ENCODE measurements at regions not wholly inside any gene's neighbourhood (a gene's known extent, or its start where the extent isn't known, plus 50 kb on each side); places are given as distances from the start of the nearest gene placed in this dataset.

DNA sequence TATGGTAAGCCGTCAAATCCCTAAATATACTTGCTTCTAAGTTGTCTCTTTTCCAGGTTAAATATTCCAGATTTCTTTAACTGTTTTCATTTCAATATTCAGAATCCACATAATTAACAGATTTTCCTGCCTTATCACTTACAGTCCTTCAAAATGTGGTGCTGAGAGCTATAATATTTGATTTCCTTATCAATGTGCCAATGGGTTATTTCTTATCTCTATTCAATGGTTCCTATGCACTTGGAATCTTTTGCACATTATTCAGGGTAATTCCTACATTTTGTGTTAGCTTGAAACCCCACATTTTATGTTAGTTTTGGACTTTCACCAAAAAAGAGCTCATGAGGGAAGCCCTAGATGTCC, 173.5 kb downstream of the ZFP36L2 start:
- DNase-seq (ENCODE audit: low spot score): no peak

DNA sequence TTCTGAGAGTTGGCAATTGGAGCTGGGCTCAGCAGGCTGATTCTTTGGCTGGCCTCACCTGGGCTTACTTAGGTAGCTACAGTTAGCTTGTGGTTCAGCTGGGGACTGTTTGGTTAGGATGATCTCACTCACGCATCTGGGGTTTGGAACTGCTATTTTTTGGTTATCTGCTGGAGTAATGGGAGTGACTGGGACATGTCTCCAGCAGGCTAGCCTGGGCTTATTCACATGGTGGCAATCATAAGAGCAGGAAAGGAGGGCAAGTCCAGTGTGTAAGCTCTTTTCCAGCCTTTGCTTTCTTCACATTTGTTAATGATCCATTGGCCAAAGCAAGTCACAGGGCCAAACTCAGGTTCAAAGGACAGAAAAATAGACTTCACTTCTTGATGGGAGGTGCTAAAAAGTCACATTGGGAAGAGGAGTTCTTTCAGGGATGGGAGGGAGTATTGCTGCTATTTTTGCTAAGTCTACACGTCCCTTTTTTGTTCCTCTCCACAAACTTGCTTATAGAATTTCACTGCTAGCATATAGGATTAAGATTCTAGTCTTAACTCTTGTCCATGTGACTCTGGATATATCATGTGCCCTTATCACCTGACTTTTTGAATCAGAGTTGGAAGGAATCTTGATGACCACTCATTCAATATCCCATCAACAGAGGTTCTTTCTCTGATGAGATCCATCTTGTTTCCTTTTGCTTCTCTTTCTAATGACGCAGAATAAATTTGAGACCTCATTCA, 174.0 kb downstream of the ZFP36L2 start:
- no peak for DNase-seq (ENCODE audit: low spot score)

GRCh38 chr2:43051338-43051737, 175.1 kb downstream of the ZFP36L2 start:
- no peak for DNase-seq (ENCODE audit: low spot score)

DNA sequence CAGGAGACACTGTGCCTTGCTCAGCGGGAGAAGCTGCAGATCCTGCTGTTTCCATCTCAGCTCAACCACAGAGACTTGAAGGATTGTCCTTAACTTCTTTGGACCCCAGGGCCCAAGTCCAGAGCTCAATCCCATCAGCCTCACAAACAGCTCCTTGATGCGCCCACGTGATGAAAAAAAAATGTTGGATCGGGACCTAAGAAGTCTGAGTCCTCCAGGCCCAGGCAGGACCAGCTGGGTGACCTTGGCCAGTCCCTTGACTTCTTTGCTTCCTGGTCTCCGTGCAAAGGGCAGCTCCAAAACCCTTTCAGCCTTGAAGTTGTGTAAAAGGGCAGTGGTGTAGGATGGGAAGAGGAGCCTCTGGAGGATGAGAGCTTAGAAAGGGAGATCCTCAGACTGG, 175.5 kb downstream of the ZFP36L2 start:
- DNase-seq (ENCODE audit: low spot score): no peak

DNA sequence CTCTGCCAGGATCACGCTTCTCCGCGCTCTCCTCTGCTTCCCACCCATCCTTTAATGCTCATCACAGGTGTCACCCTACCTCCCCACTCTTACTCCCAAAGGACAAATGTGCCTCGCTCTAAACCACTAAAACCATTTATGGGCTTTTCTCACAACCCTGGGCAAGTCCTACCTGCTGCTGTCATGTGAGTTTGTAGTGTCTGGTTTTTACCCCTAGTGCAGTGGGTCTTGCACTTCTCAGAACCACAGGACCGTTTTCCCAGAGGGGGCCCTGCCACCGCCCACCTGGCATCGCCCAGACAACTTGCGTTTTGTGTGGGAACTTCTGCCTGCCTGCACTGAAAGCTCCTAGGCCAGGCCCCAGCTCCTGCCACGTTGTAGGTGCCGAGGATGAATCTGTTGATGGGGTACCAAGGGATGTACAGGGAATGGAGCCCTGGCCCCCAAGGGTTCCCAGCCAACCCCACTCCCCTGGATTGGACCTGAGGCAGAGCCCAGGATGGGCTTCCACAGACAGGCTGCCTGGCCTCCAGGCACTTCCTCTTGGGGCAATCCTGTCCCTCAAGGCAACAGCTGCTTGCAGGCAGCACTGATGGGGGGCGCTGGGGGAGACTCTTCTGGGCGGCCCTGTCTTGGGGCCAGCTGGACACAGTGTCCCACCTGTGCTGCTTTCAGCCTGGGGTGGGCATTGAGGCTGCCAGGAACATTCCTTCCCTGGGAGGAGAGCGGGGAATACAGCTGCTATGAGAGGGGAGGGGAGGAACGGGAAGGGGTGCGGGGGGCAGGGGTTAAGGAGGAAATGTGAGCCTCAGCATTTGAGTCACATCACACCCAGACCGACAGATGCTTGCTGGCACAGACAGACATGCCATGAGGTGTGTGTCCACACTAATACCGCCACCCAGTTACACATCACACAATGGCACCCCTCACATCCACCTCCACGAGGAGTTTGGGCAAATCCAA, 176.3 kb downstream of the ZFP36L2 start:
- DNase-seq (ENCODE audit: low spot score): no peak

DNA sequence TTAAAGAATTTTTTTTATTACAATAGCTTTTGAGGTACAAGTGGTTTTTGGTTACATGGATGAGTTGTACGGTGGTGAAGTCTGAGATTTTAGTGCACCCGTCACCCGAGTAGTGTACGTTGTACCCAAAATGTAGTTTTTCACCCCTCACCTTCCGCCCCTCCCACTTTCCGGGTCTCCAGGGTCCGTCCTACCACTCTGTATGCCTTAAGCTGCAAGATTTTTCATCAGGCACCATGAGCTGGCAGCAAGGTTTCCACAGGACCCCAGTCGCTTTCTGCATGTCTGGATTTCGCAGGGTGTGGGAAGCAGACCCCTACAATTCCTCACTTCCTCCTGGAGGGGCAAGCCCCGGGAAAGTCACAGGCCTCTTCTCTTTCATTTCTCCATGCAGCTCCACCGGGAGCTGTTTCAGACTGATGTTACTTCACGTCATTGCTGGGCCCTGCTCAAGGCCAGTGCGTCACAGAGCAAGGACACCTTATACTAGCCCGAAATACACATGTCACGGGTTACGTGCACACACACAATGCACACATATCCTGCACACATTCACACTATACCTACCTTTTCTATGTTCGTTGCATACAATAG, 179.1 kb downstream of the ZFP36L2 start:
- no peak for DNase-seq (ENCODE audit: low spot score)

DNA sequence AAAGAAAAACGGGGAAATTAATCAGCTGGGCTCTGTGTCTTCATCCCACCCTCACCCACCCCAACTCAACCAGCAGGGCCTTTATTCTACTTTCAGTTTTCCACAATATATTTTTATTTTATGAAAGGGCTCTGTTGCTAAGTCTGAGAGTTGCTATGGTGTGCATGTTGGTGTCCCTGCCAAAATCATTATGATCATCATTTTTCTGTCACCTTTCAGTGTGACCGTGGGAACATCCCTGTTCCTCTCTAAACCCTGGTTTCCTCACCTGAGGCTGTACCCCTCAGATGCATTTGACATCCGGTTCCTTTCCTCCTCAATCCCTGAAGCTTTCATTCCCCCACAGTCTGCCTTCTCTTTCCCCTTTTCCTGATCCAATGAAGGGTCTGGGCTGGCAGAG, 180.5 kb downstream of the ZFP36L2 start:
- no peak for DNase-seq (ENCODE audit: low spot score)

DNA sequence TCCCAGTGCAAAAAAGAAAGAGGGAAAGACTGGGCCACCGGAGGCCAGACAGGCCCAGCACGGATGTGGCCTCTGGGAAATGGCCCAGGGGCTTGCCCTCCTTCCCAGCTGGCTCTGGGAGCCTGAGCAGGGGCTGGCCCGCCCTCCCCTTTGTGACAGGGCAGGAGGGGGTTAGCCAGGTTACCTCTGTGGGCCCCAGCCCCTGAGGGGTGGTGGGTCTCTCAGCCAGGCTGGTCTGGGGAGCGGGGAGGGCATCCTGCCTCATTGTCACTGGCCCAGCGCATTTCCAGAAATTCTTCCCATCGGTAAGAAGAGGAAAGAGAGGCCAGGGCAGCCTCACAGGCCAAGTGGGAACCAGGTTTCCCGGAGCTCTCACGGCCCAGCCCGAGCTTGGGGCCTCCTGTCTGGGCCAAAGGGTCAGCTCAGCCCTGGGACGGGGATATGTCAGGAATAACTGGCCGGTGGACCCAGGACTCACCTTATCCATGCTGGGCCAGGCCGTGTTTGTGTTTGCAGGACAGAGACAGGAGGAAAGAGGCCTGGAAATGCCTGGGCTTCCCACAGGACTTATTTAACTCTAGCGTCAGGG, 182.2 kb downstream of the ZFP36L2 start:
- no peak for DNase-seq (ENCODE audit: low spot score)

GRCh38 chr2:43043553-43043870, 182.9 kb downstream of the ZFP36L2 start:
- no peak for DNase-seq (ENCODE audit: low spot score)

GRCh38 chr2:43041661-43042360, 184.6 kb downstream of the ZFP36L2 start:
- DNase-seq (ENCODE audit: low spot score): no peak

- no peak for DNase-seq (ENCODE audit: low spot score)
Observed at GRCh38 chr2:43041173-43041591, 185.2 kb downstream of the ZFP36L2 start.

GRCh38 chr2:43040084-43040854, 186.1 kb downstream of the ZFP36L2 start:
- no peak for DNase-seq (ENCODE audit: low spot score)

DNA sequence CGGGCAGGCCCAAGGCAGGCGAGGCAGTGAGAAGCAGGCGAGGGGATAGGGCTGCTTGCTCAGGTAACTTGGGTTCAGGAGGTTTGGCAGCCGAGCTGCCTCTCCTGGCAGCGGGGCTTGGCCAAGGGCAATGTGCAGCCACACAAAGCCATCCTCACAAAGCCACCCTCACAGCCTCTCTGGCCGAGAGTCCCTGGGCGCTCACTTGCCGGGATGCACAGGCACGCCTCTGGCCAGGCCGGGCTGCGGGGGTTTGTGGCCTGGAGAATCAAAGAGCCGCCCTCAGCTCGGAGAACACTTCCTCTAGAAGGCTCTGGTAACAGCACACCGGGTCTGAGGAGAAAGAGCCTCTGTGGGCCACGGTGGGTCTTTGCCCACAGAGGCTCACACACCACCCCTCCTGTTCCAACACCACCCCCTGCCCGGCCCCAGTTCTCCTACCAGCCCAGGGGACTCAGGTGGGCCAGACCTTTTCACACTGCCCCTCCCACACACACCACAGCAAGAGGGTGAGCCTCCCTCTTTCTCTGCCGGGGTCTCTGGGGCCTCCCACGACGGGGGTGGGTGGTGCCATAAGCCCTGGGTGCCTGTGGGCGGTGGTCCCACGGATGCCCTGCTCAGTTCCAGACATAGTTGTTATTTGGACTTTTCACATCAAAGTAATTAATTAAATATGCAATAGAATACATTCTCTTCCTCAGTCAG, 186.9 kb downstream of the ZFP36L2 start:
- DNase-seq (ENCODE audit: low spot score): no peak

GRCh38 chr2:43038696-43039094, 187.7 kb downstream of the ZFP36L2 start:
- no peak for DNase-seq (ENCODE audit: low spot score)

GRCh38 chr2:43038034-43038695, 188.2 kb downstream of the ZFP36L2 start:
- no peak for DNase-seq (ENCODE audit: low spot score)

GRCh38 chr2:43035922-43036321, 190.5 kb downstream of the ZFP36L2 start:
- no peak for DNase-seq (ENCODE audit: low spot score)

DNA sequence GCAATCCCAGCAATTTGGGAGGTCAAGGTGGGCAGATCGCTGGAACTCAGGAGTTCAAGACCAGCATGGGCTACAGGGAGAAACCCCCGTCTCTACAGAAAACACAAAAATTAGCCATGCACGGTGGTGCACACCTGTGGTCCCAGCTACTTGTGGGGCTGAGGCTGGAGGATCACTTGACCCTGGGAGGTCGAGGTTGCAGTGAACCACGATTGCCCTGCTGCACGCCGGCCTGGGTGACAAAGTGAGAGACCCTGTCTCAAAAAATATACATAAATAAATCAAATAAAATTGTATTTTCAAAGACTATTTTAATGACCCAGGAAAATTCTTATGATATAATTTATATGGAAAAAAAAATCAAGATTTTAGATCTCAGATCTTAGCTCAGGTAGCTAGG, 191.5 kb downstream of the ZFP36L2 start:
- no peak for DNase-seq (ENCODE audit: low spot score)

- no peak for DNase-seq (ENCODE audit: low spot score)
Observed at GRCh38 chr2:43034242-43034619, 192.2 kb downstream of the ZFP36L2 start.

- DNase-seq (ENCODE audit: low spot score): no peak
Observed at GRCh38 chr2:43033466-43034241, 192.8 kb downstream of the ZFP36L2 start.

- DNase-seq (ENCODE audit: low spot score): no peak
Observed at GRCh38 chr2:43033016-43033270, 193.5 kb downstream of the ZFP36L2 start.
